Neural progenitor cell (in vitro differentiated cells): ENCODE measurements at regions not wholly inside any gene's neighbourhood (a gene's known extent, or its start where the extent isn't known, plus 50 kb on each side); places are given as distances from the start of the nearest gene placed in this dataset.

Experiments used
- EZH2 ChIP-seq: fragments of 200-600 bp; sonication (generic); IDR thresholded peaks from 2 replicates; pipeline ENCODE4 v1.6.1; 2017; ENCODE audit warnings: antibody characterized with exemption, mild to moderate bottlenecking, moderate library complexity
- TF ChIP-seq, protein P1 (sequence below): fragments of 200-600 bp; sonication (generic); IDR thresholded peaks from 2 replicates; pipeline ENCODE4 v1.5.1; 2017; ENCODE audit warnings: antibody characterized with exemption, mild to moderate bottlenecking

- TF ChIP-seq, protein P1, sequence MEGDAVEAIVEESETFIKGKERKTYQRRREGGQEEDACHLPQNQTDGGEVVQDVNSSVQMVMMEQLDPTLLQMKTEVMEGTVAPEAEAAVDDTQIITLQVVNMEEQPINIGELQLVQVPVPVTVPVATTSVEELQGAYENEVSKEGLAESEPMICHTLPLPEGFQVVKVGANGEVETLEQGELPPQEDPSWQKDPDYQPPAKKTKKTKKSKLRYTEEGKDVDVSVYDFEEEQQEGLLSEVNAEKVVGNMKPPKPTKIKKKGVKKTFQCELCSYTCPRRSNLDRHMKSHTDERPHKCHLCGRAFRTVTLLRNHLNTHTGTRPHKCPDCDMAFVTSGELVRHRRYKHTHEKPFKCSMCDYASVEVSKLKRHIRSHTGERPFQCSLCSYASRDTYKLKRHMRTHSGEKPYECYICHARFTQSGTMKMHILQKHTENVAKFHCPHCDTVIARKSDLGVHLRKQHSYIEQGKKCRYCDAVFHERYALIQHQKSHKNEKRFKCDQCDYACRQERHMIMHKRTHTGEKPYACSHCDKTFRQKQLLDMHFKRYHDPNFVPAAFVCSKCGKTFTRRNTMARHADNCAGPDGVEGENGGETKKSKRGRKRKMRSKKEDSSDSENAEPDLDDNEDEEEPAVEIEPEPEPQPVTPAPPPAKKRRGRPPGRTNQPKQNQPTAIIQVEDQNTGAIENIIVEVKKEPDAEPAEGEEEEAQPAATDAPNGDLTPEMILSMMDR = no peak
- no peak for TF ChIP-seq EZH2
Measured at GRCh38 chr18:61655630-61656029, 237.2 kb downstream of the RNF152 start.
